GM19035 (cell line): ENCODE measurements at regions not wholly inside any gene's neighbourhood (a gene's known extent, or its start where the extent isn't known, plus 50 kb on each side); places are given as distances from the start of the nearest gene placed in this dataset.

Experiments
- ATAC-seq: cut with Tn5 transposase; IDR thresholded peaks from one replicate; pipeline ENCODE4 v1.9.1; 2021; ENCODE audit not compliant: unreplicated experiment

GRCh38 chr20:50258790-50259483 lies 68.3 kb downstream of the CEBPB start:
- no peak for ATAC-seq

- no peak for ATAC-seq
Measured at GRCh38 chr20:50259705-50260478, 69.3 kb downstream of the CEBPB start.

GRCh38 chr20:50260479-50261221 lies 70.0 kb downstream of the CEBPB start:
- ATAC-seq = no peak

- no peak for ATAC-seq
Measured at GRCh38 chr20:50261471-50262212, 71.0 kb downstream of the CEBPB start.

GRCh38 chr20:50263831-50264230 lies 73.2 kb downstream of the CEBPB start:
- ATAC-seq = no peak

GRCh38 chr20:50264534-50265145 lies 74.0 kb downstream of the CEBPB start:
- no peak for ATAC-seq

- no peak for ATAC-seq
Measured at GRCh38 chr20:50265245-50265946, 74.8 kb downstream of the CEBPB start.

GRCh38 chr20:50266293-50267040 lies 75.8 kb downstream of the CEBPB start:
- no peak for ATAC-seq

GRCh38 chr20:50267041-50267865 lies 76.6 kb downstream of the CEBPB start:
- no peak for ATAC-seq

GRCh38 chr20:50267866-50268219 lies 77.2 kb downstream of the CEBPB start:
- no peak for ATAC-seq

GRCh38 chr20:50269091-50270033 lies 78.7 kb downstream of the CEBPB start:
- no peak for ATAC-seq

- no peak for ATAC-seq
Measured at GRCh38 chr20:50270034-50270395, 79.4 kb downstream of the CEBPB start.

GRCh38 chr20:50270569-50270968 lies 79.9 kb downstream of the CEBPB start:
- no peak for ATAC-seq

- ATAC-seq = no peak
Measured at GRCh38 chr20:50271176-50271575, 80.5 kb downstream of the CEBPB start.

- no peak for ATAC-seq
Measured at GRCh38 chr20:50271612-50272011, 81.0 kb downstream of the CEBPB start.

- ATAC-seq = no peak
Measured at GRCh38 chr20:50272030-50272723, 81.5 kb downstream of the CEBPB start.
